ENCODE measurements at regions not wholly inside any gene's neighbourhood (a gene's known extent, or its start where the extent isn't known, plus 50 kb on each side); places are given as distances from the start of the nearest gene placed in this dataset.

DNA sequence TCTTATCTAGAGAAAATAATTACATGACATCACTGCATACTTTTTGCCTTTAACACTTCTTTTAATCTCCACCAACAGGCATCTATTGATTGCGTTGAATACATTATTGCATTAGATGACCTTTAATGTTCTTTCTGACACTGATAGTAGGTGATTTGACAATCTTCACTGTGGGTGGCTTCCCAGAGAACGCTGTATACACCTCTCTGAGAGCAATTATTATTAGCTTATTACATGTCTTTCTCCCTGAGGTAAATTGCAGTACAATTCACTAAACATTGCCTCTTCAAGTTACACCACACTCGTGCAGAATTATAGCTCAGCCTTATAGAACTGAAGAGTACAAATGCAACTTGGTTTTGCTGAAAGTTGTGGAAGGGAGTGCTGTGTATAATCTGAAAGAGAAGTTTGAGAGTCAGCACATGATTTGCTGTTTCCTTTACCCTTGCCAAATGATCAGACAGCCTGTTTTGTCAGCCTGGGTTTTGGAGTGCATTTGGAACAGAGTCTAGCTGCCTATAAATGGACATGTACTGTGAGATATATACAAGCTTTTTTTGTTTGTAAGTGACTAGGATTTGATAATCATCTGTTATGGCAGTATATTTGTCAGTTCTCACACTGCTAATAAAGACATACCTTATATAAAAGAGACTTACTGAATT, 369.2 kb downstream of the CCER1 start:
- no peak for DNase-seq (ENCODE audit: low spot score)
- H3K27ac ChIP-seq (ENCODE audit: low read depth in 1 of 2, low read length in 2 of 2): no peak overlapping the region
- H3K27me3 ChIP-seq (ENCODE audit: control insufficient read depth in 4 of 4, insufficient read depth in 4 of 4, low read length in 3 of 4): no peaks in the 10 kb centered on the region

DNA sequence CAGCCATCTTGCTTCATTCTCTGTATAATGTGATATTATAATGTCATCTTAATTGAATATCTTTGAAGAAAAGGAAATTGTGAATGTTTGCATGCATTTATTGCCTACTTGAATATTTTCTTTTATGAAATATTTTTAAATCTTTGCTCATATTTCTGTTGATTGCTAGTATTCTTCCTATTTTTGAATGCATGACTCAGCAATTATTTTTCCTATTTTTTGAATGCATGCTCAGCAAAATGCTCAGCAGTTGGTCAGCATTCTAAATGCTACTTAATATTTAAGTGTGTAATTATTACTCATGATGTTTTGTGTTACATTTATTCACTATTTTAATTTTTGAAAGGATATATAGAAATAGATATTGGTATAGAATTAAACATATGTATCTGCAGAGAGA, 378.3 kb downstream of the CCER1 start:
- DNase-seq (ENCODE audit: low spot score): no peak
- Histone ChIP-seq H3K27me3 (ENCODE audit: control insufficient read depth in 4 of 4, insufficient read depth in 4 of 4, low read length in 3 of 4) (no peaks in the 10 kb centered on the region), H3K27ac (ENCODE audit: low read depth in 1 of 2, low read length in 2 of 2) (no peak overlapping the region), H3K4me1 (ENCODE audit: control insufficient read depth in 4 of 4, insufficient read depth in 4 of 4, low read length in 3 of 4) (no peaks in the 10 kb centered on the region), H3K9ac (ENCODE audit: low read depth in 1 of 2, low read length in 2 of 2) (no peak overlapping the region), H3K36me3 (ENCODE audit: control insufficient read depth in 4 of 4, insufficient read depth in 3 of 4, low read depth in 1 of 4, low read length in 3 of 4) (no peaks in the 10 kb centered on the region), H3K4me3 (ENCODE audit: low read depth in 1 of 3, low read length in 3 of 3) (no peak overlapping the region), H3K9me3 (ENCODE audit: control insufficient read depth in 4 of 4, low read length in 3 of 4) (no peaks in the 10 kb centered on the region)
- TF ChIP-seq RXRA (IDR thresholded peaks at IDR 0.05) (no peak), GABPA (IDR thresholded peaks at IDR 0.05 in 1 of 2, conservative IDR thresholded peaks at IDR 0.05 in 1 of 2) (no peak), TAF1 (conservative IDR thresholded peaks at IDR 0.05) (no peak), FOXA1 (IDR thresholded peaks at IDR 0.05) (no peak), RAD21 (IDR thresholded peaks at IDR 0.05) (no peak), HNF4G (IDR thresholded peaks at IDR 0.05) (no peak), SP1 (IDR thresholded peaks at IDR 0.05) (no peak), HNF4A (conservative IDR thresholded peaks at IDR 0.05) (no peak), NR2F2 (IDR thresholded peaks at IDR 0.05) (no peak)
- TF ChIP-seq, protein P1, sequence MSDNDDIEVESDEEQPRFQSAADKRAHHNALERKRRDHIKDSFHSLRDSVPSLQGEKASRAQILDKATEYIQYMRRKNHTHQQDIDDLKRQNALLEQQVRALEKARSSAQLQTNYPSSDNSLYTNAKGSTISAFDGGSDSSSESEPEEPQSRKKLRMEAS (IDR thresholded peaks at IDR 0.05): no peak
- TF ChIP-seq, protein P2, sequence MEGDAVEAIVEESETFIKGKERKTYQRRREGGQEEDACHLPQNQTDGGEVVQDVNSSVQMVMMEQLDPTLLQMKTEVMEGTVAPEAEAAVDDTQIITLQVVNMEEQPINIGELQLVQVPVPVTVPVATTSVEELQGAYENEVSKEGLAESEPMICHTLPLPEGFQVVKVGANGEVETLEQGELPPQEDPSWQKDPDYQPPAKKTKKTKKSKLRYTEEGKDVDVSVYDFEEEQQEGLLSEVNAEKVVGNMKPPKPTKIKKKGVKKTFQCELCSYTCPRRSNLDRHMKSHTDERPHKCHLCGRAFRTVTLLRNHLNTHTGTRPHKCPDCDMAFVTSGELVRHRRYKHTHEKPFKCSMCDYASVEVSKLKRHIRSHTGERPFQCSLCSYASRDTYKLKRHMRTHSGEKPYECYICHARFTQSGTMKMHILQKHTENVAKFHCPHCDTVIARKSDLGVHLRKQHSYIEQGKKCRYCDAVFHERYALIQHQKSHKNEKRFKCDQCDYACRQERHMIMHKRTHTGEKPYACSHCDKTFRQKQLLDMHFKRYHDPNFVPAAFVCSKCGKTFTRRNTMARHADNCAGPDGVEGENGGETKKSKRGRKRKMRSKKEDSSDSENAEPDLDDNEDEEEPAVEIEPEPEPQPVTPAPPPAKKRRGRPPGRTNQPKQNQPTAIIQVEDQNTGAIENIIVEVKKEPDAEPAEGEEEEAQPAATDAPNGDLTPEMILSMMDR (IDR thresholded peaks at IDR 0.05; ENCODE audit: low read depth, low read length, missing input control): no peak
- TF ChIP-seq, protein P3, sequence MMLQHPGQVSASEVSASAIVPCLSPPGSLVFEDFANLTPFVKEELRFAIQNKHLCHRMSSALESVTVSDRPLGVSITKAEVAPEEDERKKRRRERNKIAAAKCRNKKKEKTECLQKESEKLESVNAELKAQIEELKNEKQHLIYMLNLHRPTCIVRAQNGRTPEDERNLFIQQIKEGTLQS (IDR thresholded peaks at IDR 0.05): no peak
- TF ChIP-seq, protein P4, sequence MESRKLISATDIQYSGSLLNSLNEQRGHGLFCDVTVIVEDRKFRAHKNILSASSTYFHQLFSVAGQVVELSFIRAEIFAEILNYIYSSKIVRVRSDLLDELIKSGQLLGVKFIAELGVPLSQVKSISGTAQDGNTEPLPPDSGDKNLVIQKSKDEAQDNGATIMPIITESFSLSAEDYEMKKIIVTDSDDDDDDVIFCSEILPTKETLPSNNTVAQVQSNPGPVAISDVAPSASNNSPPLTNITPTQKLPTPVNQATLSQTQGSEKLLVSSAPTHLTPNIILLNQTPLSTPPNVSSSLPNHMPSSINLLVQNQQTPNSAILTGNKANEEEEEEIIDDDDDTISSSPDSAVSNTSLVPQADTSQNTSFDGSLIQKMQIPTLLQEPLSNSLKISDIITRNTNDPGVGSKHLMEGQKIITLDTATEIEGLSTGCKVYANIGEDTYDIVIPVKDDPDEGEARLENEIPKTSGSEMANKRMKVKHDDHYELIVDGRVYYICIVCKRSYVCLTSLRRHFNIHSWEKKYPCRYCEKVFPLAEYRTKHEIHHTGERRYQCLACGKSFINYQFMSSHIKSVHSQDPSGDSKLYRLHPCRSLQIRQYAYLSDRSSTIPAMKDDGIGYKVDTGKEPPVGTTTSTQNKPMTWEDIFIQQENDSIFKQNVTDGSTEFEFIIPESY (IDR thresholded peaks at IDR 0.05): no peak

More for the DNA sequence above, 369.2 kb downstream of the CCER1 start:
- Histone ChIP-seq H3K9ac (ENCODE audit: low read depth in 1 of 2, low read length in 2 of 2) (no peak overlapping the region), H3K4me3 (ENCODE audit: low read depth in 1 of 3, low read length in 3 of 3) (no peak overlapping the region), H3K4me1 (ENCODE audit: control insufficient read depth in 4 of 4, insufficient read depth in 4 of 4, low read length in 3 of 4) (no peaks in the 10 kb centered on the region), H3K36me3 (ENCODE audit: control insufficient read depth in 4 of 4, insufficient read depth in 3 of 4, low read depth in 1 of 4, low read length in 3 of 4) (no peaks in the 10 kb centered on the region), H3K9me3 (ENCODE audit: control insufficient read depth in 4 of 4, low read length in 3 of 4) (no peaks in the 10 kb centered on the region)
- no peak for TF ChIP-seq SP1 (IDR thresholded peaks at IDR 0.05)
- TF ChIP-seq GABPA (IDR thresholded peaks at IDR 0.05 in 1 of 2, conservative IDR thresholded peaks at IDR 0.05 in 1 of 2): no peak
- TF ChIP-seq, protein P4 (IDR thresholded peaks at IDR 0.05): no peak
- no peak for TF ChIP-seq FOXA2 (IDR thresholded peaks at IDR 0.05)
- TF ChIP-seq, protein P1 (IDR thresholded peaks at IDR 0.05): no peak
- no peak for TF ChIP-seq HNF4A (conservative IDR thresholded peaks at IDR 0.05)
- TF ChIP-seq TAF1 (conservative IDR thresholded peaks at IDR 0.05): no peak
- TF ChIP-seq, protein P5, sequence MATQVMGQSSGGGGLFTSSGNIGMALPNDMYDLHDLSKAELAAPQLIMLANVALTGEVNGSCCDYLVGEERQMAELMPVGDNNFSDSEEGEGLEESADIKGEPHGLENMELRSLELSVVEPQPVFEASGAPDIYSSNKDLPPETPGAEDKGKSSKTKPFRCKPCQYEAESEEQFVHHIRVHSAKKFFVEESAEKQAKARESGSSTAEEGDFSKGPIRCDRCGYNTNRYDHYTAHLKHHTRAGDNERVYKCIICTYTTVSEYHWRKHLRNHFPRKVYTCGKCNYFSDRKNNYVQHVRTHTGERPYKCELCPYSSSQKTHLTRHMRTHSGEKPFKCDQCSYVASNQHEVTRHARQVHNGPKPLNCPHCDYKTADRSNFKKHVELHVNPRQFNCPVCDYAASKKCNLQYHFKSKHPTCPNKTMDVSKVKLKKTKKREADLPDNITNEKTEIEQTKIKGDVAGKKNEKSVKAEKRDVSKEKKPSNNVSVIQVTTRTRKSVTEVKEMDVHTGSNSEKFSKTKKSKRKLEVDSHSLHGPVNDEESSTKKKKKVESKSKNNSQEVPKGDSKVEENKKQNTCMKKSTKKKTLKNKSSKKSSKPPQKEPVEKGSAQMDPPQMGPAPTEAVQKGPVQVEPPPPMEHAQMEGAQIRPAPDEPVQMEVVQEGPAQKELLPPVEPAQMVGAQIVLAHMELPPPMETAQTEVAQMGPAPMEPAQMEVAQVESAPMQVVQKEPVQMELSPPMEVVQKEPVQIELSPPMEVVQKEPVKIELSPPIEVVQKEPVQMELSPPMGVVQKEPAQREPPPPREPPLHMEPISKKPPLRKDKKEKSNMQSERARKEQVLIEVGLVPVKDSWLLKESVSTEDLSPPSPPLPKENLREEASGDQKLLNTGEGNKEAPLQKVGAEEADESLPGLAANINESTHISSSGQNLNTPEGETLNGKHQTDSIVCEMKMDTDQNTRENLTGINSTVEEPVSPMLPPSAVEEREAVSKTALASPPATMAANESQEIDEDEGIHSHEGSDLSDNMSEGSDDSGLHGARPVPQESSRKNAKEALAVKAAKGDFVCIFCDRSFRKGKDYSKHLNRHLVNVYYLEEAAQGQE (IDR thresholded peaks at IDR 0.05): no peak
- TF ChIP-seq, protein P3 (IDR thresholded peaks at IDR 0.05): no peak
- no peak for TF ChIP-seq JUND (IDR thresholded peaks at IDR 0.05)
- no peak for TF ChIP-seq RAD21 (IDR thresholded peaks at IDR 0.05)
- TF ChIP-seq NR2F2 (IDR thresholded peaks at IDR 0.05): no peak
- 71% methylated on average over 3 of the region's 3 CpGs for WGBS
